Thyroid gland (tissue), 4 donors: ENCODE measurements at regions not wholly inside any gene's neighbourhood (a gene's known extent, or its start where the extent isn't known, plus 50 kb on each side); places are given as distances from the start of the nearest gene placed in this dataset.

Experiments
- DNase-seq, 2 donors: peaks; one replicate each; pipeline ENCODE4 v3.0.0-alpha.2; 2019
- H3K27ac ChIP-seq, 3 donors: fragments of 200-600 bp; sonication (generic); 1 replicate in 2 of 3; 2 replicates in 1 of 3; pipeline ENCODE4 v1.5.1; 2016 to 2019; ENCODE audit warnings: mild to moderate bottlenecking in 1 of 3, moderate library complexity in 1 of 3
- H3K27me3 ChIP-seq: fragments of 200-600 bp; sonication (generic); one replicate; pipeline ENCODE4 v1.5.1; 2019
- H3K36me3 ChIP-seq, 2 donors: fragments of 200-600 bp; sonication (generic); one replicate each; pipeline ENCODE4 v1.5.1; 2016 to 2019
- H3K4me1 ChIP-seq, 2 donors: fragments of 200-600 bp; sonication (generic); one replicate each; pipeline ENCODE4 v1.5.1; 2017 to 2019
- H3K4me3 ChIP-seq, 3 donors: fragments of 200-600 bp; sonication (generic); replicated peaks in 1 of 3; 1 replicate in 2 of 3; 2 replicates in 1 of 3; pipeline ENCODE4 v1.5.1; 2016; ENCODE audit warnings: mild to moderate bottlenecking in 1 of 3
- H3K9me3 ChIP-seq: fragments of 200-600 bp; sonication (generic); one replicate; pipeline ENCODE4 v1.5.1; 2017
- CTCF ChIP-seq, 6 experiments: fragments of 200-600 bp in 3 of 6; fragments of 450-650 bp in 3 of 6; sonication (generic) in 3 of 6; IDR thresholded peaks; one replicate each; pipeline ENCODE4 v1.5.1; 2016 to 2019; ENCODE audit warnings: antibody characterized with exemption in 6 of 6, mild to moderate bottlenecking in 2 of 6, inconsistent platforms in 1 of 6, moderate library complexity in 1 of 6
- POLR2A ChIP-seq, 2 donors: fragments of 450-650 bp; IDR thresholded peaks; one replicate each; pipeline ENCODE4 v1.6.1; 2017; ENCODE audit warnings: antibody characterized with exemption in 2 of 2, mild to moderate bottlenecking in 2 of 2, moderate library complexity in 1 of 2
- WGBS, 2 donors: methylation state at CpG; one replicate each; pipeline ENCODE4 v1.1.5; 2017; 5-methylcytosine and 5-hydroxymethylcytosine counted together
- intact Hi-C: fragments of 100-400 bp; cut with DNase I; formaldehyde crosslinking; loops from one replicate; pipeline ENCODE4 v1.15.1; 2023

DNA sequence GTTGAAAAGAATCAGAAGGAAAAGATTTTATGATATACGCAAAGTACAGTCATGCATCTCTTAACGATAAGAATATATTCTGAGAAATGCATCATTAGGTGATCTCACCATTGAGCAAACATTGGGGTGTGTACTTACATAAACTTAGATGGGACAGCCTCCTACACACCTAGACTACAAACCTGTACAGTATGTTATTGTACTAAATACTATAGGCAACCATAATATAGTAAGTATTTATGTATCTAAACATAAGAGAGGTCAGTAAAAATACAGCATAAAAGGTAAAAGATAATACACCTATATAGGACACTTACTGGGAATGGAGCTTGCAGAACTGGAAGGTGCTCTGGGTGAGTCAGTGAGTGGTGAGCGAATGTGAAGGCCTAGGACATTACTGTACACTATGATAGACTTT, 254.6 kb downstream of the SPRY2 start:
- Histone ChIP-seq H3K9me3 (no peaks in the 10 kb centered on the region), H3K4me3 (no peak overlapping the region), H3K27ac (no peak overlapping the region), H3K36me3 (no peaks in the 10 kb centered on the region), H3K27me3 (no peaks in the 10 kb centered on the region), H3K4me1 (peaks cover 5 to 18% of the 10 kb centered on the region in 2 donors)
- TF ChIP-seq POLR2A (IDR thresholded peaks at IDR 0.05) (no peak), CTCF (IDR thresholded peaks at IDR 0.05) (no peak)
- intact Hi-C loops, result no loop called here
- 96 to 98% methylated on average over 3 of the region's 3 CpGs for WGBS, 2 donors
- no peak for DNase-seq

DNA sequence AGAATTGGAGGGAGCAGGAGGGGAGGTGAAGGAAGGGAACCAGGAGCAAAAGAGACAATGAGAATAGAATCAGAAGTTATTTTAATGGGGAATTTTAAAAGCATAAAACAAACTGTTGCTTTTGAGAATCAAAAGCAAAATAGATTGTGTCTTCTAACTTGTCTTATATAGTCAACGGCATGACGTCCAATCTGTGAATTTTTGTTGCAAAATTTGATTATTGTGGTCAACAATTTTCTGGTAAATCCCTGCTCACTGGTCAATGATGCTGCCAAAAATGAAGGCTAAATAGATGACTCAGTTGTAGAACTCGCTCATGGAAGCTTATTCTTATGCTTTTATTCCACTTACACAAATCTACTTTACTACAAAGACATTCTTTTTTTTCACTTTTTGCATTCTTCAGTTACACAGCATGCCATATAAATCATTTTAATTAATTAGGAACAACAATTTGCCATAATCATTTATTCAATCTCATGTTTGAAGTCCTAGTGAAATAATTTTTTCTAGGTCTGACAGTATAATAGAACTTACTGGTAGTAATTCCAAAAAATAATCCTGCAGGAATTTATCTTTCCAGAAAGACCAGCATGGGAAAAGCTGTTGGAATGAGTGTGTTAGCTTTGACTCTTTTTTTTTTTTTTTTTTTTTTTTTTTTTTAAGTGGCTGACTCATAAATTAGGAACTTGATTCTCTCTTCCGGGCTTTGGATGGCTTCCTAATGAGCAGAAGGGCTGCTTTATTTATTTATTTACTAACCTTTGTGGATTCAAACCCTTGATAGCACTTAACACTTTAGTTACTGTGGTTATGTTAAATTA, 256.9 kb downstream of the SPRY2 start:
- H3K4me3 ChIP-seq, result no peak overlapping the region
- 44 to 46% methylated on average over 4 of the region's 4 CpGs for WGBS, 2 donors

DNA sequence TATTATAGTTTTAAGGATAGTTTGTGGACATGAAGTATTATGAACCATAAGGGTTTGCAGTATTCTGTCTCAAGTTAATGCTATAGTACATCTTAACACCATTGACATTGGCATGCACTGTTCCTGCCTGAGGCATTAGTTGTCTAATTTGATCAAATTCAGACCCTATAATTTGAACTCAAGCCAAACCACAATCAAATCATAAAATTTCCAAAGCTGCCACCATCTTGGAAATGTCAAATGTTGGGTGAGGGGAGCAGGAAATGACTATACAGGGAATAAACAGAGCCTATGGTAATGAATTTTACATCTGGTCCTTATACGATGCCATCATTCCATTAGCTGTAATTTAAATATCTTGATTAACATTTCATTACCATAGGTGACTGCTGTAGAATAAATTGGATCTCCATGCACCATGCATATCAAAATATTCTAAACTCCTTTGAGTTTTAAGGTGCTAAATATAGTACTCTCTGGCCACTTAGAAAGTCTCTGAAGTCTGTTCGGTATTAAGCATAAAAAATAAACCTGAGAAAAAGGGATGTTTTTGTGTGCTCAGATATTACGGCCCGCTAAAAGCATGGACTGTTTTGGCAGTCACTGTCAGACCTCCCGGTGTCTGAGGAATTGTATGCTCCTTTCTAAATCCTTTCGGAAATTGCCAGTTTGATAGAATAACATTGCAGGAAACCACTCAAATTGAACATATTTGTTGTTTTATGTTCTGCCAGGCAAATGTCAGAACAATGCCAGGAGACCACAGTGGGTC, 257.7 kb downstream of the SPRY2 start:
- H3K27ac ChIP-seq, result peak overlapping the region in 2 of 3 donors; percentile 15 to 63
- WGBS, 2 donors, result 18 to 24% methylated on average over 6 of the region's 6 CpGs

More for the DNA sequence above, 256.9 kb downstream of the SPRY2 start:
- no peaks in the 10 kb centered on the region for H3K27me3 ChIP-seq
- H3K9me3 ChIP-seq, result no peaks in the 10 kb centered on the region
- no peaks in the 10 kb centered on the region for H3K36me3 ChIP-seq
- DNase-seq, result no peak
- intact Hi-C loops, result no loop called here
- peaks cover 5 to 18% of the 10 kb centered on the region in 2 donors for H3K4me1 ChIP-seq
- peak overlapping the region in 2 of 3 donors; percentile 15 to 63 for H3K27ac ChIP-seq
- TF ChIP-seq POLR2A (IDR thresholded peaks at IDR 0.05), result no peak
- no peak for TF ChIP-seq CTCF (IDR thresholded peaks at IDR 0.05)

DNA sequence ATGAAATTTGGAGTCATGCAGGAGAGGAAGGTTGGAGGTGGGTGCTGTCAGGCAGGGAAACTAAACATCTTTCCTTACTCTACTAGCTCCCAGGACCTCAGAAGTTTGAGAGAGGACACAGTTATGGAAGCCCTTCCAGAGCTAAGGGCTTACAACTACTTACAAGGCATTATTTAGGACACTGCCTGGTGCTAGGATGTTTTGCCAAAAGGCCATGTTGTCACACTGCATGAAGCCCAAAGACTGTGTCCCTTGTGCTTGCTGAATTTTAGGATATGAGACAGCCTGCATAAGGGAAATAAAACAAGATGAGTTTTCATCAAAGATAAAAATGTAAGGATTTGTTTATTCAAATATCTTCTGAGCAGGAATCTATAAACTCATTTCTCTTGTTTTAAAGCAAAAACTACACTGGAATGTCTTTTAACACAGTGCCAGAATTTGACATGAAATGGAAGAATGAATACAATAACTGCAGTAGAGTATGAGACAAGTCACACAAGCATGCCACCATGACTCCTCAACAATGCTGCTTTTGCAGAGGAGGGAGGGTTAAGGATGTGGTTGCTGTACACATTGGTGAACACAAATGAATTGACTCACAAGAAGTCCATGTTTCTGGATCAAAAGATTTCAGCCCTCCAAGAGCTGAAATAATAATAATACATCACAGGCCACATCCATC, 258.4 kb downstream of the SPRY2 start:
- DNase-seq, result no peak
- intact Hi-C loops, result no loop called here
- no peaks in the 10 kb centered on the region for H3K9me3 ChIP-seq
- H3K27me3 ChIP-seq, result no peaks in the 10 kb centered on the region
- no peak overlapping the region for H3K4me3 ChIP-seq
- TF ChIP-seq POLR2A (IDR thresholded peaks at IDR 0.05) (no peak), CTCF (IDR thresholded peaks at IDR 0.05) (no peak)
- no peaks in the 10 kb centered on the region for H3K36me3 ChIP-seq
- H3K4me1 ChIP-seq, result peaks cover 5 to 18% of the 10 kb centered on the region in 2 donors
- no peak overlapping the region for H3K27ac ChIP-seq

More for the DNA sequence above, 257.7 kb downstream of the SPRY2 start:
- intact Hi-C loops, result no loop called here
- no peak overlapping the region for H3K4me3 ChIP-seq
- TF ChIP-seq CTCF (IDR thresholded peaks at IDR 0.05) (no peak), POLR2A (IDR thresholded peaks at IDR 0.05) (no peak)
- H3K9me3 ChIP-seq, result no peaks in the 10 kb centered on the region
- no peaks in the 10 kb centered on the region for H3K27me3 ChIP-seq
- H3K4me1 ChIP-seq, result peaks cover 5 to 18% of the 10 kb centered on the region in 2 donors
- no peaks in the 10 kb centered on the region for H3K36me3 ChIP-seq
- DNase-seq, result peak in 1 of 2 donors; percentile 32
